ENCODE measurements at regions not wholly inside any gene's neighbourhood (a gene's known extent, or its start where the extent isn't known, plus 50 kb on each side); places are given as distances from the start of the nearest gene placed in this dataset.

- 76 to 90% methylated on average over 2 of the region's 2 CpGs for WGBS, 2 donors
- intact Hi-C loops (cut with DNase I), result no loop called here
- DNase-seq, result no peak
- peaks cover 0 to 4% (median 0%) of the 10 kb centered on the region in 11 donors for H3K9me3 ChIP-seq
- no peaks in the 10 kb centered on the region for H3K36me3 ChIP-seq
- H3K27me3 ChIP-seq, result no peaks in the 10 kb centered on the region
- TF ChIP-seq, protein P1, sequence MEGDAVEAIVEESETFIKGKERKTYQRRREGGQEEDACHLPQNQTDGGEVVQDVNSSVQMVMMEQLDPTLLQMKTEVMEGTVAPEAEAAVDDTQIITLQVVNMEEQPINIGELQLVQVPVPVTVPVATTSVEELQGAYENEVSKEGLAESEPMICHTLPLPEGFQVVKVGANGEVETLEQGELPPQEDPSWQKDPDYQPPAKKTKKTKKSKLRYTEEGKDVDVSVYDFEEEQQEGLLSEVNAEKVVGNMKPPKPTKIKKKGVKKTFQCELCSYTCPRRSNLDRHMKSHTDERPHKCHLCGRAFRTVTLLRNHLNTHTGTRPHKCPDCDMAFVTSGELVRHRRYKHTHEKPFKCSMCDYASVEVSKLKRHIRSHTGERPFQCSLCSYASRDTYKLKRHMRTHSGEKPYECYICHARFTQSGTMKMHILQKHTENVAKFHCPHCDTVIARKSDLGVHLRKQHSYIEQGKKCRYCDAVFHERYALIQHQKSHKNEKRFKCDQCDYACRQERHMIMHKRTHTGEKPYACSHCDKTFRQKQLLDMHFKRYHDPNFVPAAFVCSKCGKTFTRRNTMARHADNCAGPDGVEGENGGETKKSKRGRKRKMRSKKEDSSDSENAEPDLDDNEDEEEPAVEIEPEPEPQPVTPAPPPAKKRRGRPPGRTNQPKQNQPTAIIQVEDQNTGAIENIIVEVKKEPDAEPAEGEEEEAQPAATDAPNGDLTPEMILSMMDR (IDR thresholded peaks at IDR 0.05), result no peak
- no peak for ATAC-seq
- no peaks in the 10 kb centered on the region for H3K4me1 ChIP-seq
- H3K4me3 ChIP-seq, result no peak overlapping the region
- H3K27ac ChIP-seq, result no peak overlapping the region
These were observed 755.3 kb upstream of the ARPP21 start for GRCh38 chr3:34884007-34884406.

DNA sequence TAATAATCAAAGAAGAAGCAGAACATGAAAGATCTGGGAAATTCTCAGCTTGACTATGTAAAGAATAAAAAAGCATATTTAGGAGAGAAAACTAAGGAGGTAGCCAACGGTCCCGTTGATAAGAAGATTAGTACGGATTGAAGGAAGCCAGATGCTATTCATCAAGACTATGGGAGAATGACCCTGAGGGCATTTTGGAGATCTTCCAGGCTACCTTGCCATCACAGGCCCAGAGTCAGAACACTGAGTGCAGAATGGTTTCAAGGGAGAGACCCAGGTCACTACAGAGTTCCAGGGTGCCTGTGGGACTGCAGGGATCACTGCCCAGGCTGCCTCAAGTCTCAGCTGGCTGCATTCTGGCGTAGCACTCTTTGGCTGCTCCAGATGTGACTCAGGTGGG lies 752.9 kb upstream of the ARPP21 start:
- Histone ChIP-seq H3K4me3 (no peak overlapping the region), H3K27ac (no peak overlapping the region)
- ATAC-seq, result no peak

DNA sequence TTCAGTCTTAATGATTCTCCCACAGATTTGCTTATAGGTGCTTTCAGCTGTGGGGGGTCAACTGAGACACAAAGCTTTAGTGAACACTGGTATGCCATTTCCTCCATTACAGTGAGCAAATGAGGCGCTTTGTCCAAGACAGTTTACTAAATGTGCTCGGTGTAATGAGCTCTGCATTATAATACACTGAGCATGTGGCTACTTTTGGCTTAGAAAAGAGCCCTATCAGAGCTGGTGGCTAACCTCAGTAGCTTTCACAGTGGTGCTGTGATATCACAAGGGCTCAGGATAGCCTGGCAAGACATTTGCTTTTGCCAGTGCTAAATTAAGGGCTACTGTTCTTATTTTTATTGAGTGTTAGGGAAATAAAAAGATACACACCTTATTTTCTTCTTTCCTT lies 749.7 kb upstream of the ARPP21 start:
- H3K27ac ChIP-seq, result no peak overlapping the region
- peak in 4 of 8 donors; percentile 44 to 69 (median 52) for ATAC-seq
- no peak overlapping the region for H3K4me3 ChIP-seq
- no peaks in the 10 kb centered on the region for H3K4me1 ChIP-seq
- no peaks in the 10 kb centered on the region for H3K36me3 ChIP-seq
- DNase-seq, result peak in 1 of 2 donors; percentile 3
- no peaks in the 10 kb centered on the region for H3K27me3 ChIP-seq
- TF ChIP-seq, protein P1 (IDR thresholded peaks at IDR 0.05), result no peak
- WGBS, 2 donors, result 65 to 80% methylated on average over 2 of the region's 2 CpGs
- H3K9me3 ChIP-seq, result peaks cover 0 to 4% (median 0%) of the 10 kb centered on the region in 11 donors
- intact Hi-C loops (cut with DNase I), result no loop called here

More for the DNA sequence above, 752.9 kb upstream of the ARPP21 start:
- no peaks in the 10 kb centered on the region for H3K4me1 ChIP-seq
- H3K36me3 ChIP-seq, result no peaks in the 10 kb centered on the region
- H3K27me3 ChIP-seq, result no peaks in the 10 kb centered on the region
- TF ChIP-seq, protein P1 (IDR thresholded peaks at IDR 0.05), result no peak
- intact Hi-C loops (cut with DNase I), result no loop called here
- no peak for DNase-seq
- peaks cover 0 to 4% (median 0%) of the 10 kb centered on the region in 11 donors for H3K9me3 ChIP-seq
- 39 to 41% methylated on average over 4 of the region's 4 CpGs for WGBS, 2 donors

GRCh38 chr3:34890247-34890646 lies 749.1 kb upstream of the ARPP21 start:
- intact Hi-C loops (cut with DNase I), result no loop called here
- no peaks in the 10 kb centered on the region for H3K27me3 ChIP-seq
- ATAC-seq (no peak), DNase-seq (no peak)
- H3K9me3 ChIP-seq, result peaks cover 0 to 4% (median 0%) of the 10 kb centered on the region in 11 donors
- no peaks in the 10 kb centered on the region for H3K36me3 ChIP-seq
- TF ChIP-seq, protein P1 (IDR thresholded peaks at IDR 0.05), result no peak
- WGBS, 2 donors, result 94 to 98% methylated on average over 1 of the region's 1 CpG
- H3K27ac ChIP-seq, result no peak overlapping the region
- no peak overlapping the region for H3K4me3 ChIP-seq
- H3K4me1 ChIP-seq, result no peaks in the 10 kb centered on the region

Data from heart right ventricle (tissue), 16 donors.